ENCODE measurements at regions not wholly inside any gene's neighbourhood (a gene's known extent, or its start where the extent isn't known, plus 50 kb on each side); places are given as distances from the start of the nearest gene placed in this dataset.
"Not testable (repeated sequence)": the region's sequence is repeated elsewhere in the genome, so short reads cannot be mapped to it uniquely, and the experiment has no call there.

- DNase-seq: no peak
Measured at GRCh38 chr2:234719116-234719716, 222.3 kb upstream of the ARL4C start.

GRCh38 chr2:234716271-234716670, 219.4 kb upstream of the ARL4C start:
- DNase-seq: no peak

- no peak for DNase-seq
Measured at GRCh38 chr2:234715671-234716250, 218.9 kb upstream of the ARL4C start.

- DNase-seq: no peak
Measured at GRCh38 chr2:234714711-234715110, 217.8 kb upstream of the ARL4C start.

GRCh38 chr2:234712421-234712935, 215.6 kb upstream of the ARL4C start:
- no peak for DNase-seq

GRCh38 chr2:234711308-234711707, 214.4 kb upstream of the ARL4C start:
- no peak for DNase-seq

GRCh38 chr2:234710587-234710986, 213.7 kb upstream of the ARL4C start:
- no peak for DNase-seq

- no peak for DNase-seq
Measured at GRCh38 chr2:234710066-234710465, 213.2 kb upstream of the ARL4C start.

GRCh38 chr2:234708717-234709116, 211.8 kb upstream of the ARL4C start:
- no peak for DNase-seq

GRCh38 chr2:234708091-234708683, 211.3 kb upstream of the ARL4C start:
- no peak for DNase-seq

- DNase-seq: no peak
Measured at GRCh38 chr2:234706086-234706485, 209.2 kb upstream of the ARL4C start.

- no peak for DNase-seq
Measured at GRCh38 chr2:234705108-234705507, 208.2 kb upstream of the ARL4C start.

GRCh38 chr2:234703258-234703657, 206.4 kb upstream of the ARL4C start:
- no peak for DNase-seq

- no peak for DNase-seq
Measured at GRCh38 chr2:234702731-234703225, 205.9 kb upstream of the ARL4C start.

- DNase-seq: no peak
Measured at GRCh38 chr2:234701841-234702240, 205.0 kb upstream of the ARL4C start.

GRCh38 chr2:234701421-234701820, 204.5 kb upstream of the ARL4C start:
- DNase-seq: no peak

- DNase-seq: no peak
Measured at GRCh38 chr2:234699456-234699855, 202.6 kb upstream of the ARL4C start.

GRCh38 chr2:234697300-234697876, 200.5 kb upstream of the ARL4C start:
- not testable (repeated sequence) for DNase-seq

- DNase-seq: no peak
Measured at GRCh38 chr2:234695981-234696380, 199.1 kb upstream of the ARL4C start.

GRCh38 chr2:234694244-234695013, 197.5 kb upstream of the ARL4C start:
- DNase-seq: no peak

- not testable (repeated sequence) for DNase-seq
Measured at GRCh38 chr2:234693681-234694190, 196.9 kb upstream of the ARL4C start.

- DNase-seq: not testable (repeated sequence)
Measured at GRCh38 chr2:234693191-234693590, 196.3 kb upstream of the ARL4C start.

Data from NCI-H1092 treated with DMSO at 0.1 percent for 48 hours (cell line).